GM19240 (cell line): ENCODE measurements at regions not wholly inside any gene's neighbourhood (a gene's known extent, or its start where the extent isn't known, plus 50 kb on each side); places are given as distances from the start of the nearest gene placed in this dataset.
"Not testable (repeated sequence)": the region's sequence is repeated elsewhere in the genome, so short reads cannot be mapped to it uniquely, and the experiment has no call there.

Source experiments
- DNase-seq: peaks from one replicate; pipeline ENCODE4 v3.0.0; 2011; ENCODE audit warnings: low spot score; ENCODE audit not compliant: insufficient read length

DNA sequence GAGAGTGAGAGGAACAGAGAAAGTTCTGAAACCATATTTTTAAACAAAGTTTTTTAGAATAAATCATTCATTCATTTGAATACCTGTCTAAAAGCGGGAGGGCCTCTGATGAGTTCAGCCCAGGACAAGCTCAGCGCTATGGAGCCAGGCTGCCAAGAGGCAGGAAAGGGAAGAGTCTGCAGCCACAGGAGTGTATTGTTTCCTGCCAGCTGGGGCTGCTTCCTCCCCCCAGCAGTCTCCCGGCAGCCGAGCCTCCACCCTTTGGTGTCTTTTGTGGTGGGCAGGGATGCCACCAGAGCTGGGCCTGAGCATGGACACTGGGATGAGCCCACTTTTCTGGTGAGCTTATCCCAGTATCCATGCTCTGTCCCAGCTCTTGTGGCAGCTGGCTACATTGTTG, 199.5 kb upstream of the TPRG1 start:
- DNase-seq = no peak

DNA sequence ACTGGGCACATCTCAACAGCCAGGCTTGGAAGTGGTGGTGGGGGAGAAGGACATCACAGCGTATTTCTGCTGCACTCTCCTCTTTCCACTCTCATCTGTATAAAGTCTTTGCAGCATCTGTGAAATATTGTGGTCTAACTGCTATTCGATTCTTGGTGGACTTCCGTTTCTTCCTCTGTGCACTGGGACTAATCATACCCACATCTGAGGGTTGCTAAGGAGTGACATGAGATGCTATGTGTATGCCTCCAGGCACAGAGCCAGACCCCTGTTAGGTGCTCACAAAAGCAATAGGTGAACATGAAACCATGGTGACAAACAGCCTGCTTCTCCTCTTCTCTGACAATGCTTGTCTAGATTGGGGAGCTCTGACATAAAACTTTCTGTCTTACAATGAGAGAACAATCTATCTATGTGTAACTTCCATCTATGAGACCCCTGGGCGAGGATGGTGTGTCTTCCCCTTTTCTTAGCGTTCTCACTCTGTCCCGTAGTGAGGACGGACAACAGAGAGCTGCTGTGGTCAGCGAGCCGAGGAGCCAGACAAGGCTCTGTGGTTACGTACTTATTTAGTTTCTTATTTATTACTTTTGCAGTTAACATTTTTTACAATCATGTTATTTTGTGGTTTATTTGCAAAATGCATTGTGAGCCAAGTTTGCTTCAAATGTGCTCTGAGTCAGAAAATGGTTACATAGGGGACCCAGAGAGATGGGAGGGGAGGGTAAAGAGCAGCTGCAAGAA, 196.7 kb upstream of the TPRG1 start:
- no peak for DNase-seq

DNA sequence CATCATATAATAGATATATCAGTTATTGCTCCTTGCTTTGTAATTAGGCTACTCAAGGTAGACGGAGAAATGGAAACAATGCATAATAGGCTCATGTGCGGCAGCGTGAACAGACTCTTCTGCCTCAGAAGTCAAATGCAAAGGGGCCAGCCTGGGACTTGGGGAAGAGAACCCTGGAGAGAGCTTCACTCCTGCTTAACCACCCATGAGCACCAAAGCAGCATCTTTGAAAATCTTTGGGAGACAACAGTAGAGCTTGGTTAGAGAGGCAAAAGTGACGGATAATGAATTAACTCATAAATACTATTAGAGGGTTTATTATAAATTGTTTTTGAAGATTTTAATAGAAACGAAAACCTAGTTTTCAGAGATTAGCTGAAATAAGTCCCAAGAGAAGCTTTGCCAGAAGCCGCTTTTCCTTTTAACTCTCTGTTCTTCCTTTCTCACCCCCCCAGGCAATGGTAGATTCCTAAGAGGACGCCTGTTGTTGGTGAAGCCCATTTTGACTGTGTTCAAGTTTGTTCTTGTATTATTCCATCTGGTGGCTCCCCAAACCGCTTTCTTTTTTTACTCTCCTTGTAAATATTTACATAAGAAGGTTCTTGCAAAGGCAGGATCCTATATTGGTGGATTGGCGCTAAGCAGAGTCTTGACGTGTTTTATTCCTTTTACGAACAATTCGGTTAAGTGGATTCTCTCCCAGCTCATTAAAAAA, 196.0 kb upstream of the TPRG1 start:
- DNase-seq = no peak

DNA sequence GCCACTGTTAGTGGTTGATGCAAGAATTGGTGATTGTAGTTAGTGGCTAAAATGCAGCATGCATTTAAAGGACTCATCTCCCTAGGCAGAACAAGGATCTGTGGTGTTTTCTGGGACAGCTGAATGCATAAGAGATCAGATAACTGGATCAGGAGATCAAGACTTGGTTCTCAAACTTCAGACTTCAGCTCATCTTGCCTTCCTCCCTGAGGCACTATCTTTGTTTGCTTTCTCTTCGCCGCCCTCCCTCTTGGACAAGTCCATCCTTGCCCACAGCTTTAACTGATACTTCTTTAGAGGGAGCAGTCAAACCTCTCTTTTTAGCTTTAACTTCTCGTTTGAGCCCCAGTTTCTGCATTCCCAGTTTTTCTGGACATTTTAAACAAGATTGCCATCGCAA, 195.4 kb upstream of the TPRG1 start:
- no peak for DNase-seq

DNA sequence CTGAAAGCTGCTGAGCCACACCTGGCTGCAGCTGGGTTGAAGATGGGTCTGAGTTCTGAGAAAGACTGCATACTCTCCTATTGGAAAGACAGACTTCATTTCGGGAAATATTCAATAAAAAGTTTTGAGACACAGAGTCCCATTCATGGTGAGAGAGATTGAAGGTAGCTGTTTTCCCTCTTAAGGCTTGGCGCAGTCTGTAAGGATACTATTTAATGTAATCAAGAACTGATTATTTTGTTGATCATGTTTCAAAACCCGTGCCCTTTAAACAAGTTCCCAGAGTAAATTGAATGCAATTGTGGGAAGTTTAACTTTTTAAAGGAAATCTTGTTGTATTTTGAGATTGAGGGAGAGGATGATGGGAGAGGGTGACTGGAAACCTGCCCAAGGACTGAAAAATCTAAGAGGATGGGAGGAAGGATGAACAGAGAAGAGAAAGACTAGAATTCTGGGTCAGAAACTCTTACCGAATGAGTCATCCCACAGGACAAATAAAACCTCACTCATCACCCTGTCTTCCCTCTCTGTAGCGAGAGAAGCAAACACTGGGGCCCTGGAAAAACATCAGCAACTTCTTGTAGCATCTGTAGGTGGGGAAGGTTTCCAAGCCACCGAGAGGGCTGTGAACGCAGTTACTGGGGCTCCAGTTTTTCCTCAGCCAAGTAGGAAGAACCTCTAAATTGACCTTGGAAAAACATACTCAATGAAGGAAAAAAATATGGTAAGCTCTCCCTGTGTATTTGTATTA, 193.2 kb upstream of the TPRG1 start:
- DNase-seq = no peak

DNA sequence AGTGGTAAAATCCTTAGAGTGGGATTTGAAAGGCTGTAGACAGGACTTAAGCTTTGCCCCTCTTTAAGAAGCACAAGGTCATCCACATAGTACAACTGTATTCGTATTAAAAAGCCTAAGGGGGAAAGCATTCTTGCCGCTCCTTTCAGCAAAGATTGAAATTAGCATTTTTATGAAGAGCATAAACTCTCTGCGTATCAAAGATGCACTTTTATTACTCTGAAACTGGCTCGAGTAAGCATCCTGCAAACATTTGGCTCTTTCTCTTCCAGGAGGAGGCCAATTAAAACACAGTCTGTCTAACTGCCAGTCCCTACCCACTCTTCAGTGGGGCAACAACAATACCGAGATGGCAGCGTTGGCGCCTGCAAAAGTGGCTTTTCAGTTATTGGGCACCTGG, 192.5 kb upstream of the TPRG1 start:
- DNase-seq = no peak

DNA sequence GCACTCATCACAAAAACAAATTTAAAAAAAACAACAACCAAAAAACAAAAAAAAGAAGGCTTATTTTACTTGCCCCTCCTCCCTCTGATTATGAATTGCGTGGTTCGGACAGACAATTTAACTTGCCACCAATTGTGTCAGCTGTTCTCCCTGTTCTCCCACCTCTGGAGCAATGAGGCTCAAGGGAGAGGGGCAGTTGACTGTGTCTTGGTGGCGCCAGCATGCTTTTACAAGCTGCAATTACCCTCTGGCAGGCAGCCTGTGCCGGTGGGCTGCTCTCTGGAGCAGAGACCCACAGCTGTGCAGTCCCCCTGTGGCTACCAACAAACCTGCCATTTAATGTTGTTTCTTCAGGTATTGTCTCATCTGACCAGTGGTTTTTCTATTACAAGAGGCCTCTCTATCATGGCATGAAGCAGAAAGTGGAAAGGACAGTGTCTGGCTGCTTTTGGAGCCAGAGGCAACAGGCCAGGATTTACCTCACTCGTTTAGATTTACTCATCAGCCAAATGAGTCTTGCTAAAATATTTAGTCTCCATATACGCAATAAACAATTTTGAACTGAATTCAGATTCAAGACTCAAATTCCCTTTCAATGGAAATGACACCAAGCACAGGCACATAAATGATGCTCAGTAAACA, 192.0 kb upstream of the TPRG1 start:
- no peak for DNase-seq

DNA sequence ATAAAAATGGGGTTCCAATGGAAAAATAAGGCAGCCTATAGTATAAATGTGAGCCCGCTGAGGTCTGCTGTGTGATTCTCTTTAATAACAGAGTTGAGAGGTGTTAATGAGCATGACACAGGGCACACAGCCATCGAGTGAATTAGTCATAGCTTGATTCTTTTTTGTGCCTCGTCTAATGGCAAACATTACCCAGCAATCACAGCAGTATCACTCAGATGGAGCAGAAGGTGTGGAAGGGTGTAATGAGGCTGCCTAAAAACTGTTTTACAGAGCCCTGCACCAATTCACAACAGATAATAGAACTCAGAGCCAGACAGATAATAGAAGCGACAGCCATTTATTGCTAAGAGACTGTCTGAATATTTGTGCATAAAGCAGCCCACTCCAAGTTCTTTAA, 178.6 kb upstream of the TPRG1 start:
- no peak for DNase-seq

DNA sequence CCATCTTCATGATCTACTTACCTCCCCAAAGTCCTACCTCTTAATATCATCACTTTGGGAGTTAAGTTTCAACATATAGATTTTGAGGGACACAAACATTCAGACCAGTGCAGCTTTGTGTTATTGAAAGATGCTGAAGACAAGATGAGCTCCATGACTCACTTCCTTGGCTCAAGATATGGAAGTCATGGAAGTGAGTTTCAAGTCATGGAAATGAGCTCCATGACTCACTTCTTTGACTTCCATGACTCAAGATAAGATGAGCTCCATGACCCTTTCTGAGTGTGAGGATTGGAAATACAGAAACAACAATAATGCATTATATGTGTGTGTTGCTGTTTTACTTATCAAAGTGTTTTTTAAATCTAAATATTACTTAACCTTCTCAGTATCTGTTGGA, 170.2 kb upstream of the TPRG1 start:
- DNase-seq = no peak

DNA sequence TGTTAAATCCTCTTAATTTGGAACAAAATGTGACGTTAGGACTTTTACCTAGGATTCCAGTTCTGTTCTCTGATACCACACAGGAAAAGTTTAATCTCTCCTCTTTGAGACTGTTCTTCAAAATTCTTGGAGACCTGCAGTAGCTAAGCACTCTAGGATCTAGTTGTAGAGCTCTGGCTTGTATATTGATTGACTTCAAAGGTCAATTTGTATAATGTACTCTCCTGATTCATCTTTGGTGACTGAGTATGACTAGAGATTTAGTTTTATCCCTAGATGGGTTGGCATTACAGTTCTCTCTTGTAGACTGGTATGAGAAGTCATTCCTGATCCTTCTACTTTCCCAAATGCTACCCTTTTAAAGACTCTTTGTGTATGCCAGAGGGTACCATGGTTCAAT, 168.4 kb upstream of the TPRG1 start:
- no peak for DNase-seq

DNA sequence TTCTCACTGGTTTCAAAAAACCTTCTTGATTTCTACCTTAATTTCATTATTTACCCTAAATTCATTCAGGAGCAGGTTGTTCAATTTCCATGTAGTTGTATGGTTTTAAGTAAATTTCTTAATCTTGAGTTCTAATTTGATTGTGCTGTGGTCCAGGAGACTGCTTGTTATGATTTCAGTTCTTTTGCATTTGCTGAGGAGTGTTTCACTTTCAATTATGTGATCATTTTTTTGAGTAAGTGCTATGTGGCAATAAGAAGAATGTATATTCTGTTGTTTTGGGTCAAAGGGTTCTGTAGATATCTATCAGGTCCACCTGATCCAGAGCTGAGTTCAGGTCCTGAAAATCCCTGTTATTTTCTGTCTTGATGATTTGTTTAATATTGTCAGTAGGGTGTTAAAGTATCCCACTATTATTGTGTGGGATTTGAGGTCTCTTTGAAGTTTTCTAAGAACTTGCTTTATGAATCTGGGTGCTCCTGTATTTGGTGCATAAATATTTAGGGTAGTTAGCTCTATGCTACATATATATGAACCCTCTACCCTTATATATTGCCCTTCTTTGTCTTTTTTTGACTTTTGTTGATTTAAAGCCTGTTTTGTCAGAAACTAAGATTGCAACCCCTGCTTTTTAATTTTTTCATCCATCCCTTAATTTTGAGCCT, 158.4 kb upstream of the TPRG1 start:
- DNase-seq = no peak

DNA sequence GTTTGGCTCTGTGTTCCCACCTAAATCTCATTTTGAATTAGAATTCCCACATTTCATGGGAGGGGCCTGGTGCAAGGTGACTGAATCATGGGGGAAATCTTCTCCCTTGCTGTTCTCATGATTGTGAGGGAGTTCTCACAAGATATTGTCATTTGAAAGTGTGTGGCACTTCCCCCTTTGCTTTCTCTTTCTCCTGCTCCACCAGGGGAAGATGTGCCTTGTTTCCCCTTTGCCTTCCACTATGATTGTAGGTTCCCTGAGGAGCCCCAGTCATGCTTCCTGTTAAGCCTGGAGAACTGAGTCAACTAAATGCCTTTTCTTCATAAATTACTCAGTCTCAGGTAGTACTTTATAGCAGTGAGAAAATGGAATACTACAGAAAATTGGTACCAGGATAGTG, 157.2 kb upstream of the TPRG1 start:
- no peak for DNase-seq

DNA sequence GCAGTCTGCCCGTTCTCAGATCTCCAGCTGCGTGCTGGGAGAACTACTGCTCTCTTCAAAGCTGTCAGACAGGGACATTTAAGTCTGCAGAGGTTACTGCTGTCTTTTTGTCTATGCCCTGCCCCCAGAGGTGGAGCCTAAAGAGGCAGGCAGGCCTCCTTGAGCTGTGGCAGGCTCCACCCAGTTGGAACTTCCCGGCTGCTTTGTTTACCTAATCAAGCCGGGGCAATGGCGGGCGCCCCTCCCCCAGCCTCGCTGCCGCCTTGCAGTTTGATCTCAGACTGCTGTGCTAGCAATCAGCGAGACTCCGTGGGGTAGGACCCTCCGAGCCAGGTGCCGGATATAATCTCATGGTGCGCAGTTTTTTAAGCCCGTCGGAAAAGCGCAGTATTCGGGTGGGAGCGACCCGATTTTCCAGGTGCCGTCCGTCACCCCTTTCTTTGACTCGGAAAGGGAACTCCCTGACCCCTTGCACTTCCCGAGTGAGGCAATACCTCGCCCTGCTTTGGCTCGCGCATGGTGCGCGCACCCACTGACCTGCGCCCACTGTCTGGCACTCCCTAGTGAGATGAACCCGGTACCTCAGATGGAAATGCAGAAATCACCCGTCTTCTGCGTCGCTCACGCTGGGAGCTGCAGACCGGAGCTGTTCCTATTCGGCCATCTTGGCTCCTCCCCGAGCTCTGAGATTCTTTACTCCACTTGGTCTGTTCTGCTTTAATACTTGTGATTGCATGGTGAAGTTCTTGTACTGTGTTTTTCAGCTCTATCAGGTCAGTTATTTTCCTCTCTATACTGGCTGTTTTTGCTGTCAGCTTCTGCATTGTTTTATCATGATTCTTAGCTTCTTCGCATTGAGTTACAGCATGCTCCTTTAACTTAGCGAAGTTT, 148.9 kb upstream of the TPRG1 start:
- DNase-seq = not testable (repeated sequence)

DNA sequence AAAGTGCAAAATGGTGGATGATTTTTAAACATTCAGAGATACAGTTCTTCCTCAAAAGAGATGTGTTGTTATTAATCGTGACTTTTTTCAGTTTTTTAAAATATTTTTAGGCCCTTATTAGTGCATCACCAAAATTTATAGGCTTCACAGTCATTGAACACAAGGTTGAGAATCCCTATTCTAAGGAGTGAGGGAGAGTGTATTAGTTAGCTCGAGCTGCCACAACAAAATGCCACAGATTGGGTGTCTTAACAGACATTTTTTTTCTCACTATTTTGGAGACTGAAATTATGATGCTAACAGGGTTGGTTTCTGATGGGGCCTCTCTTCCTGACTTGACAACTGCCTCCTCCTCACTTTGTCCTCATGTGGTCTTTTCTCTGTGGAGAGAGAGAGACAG, 145.9 kb upstream of the TPRG1 start:
- no peak for DNase-seq

DNA sequence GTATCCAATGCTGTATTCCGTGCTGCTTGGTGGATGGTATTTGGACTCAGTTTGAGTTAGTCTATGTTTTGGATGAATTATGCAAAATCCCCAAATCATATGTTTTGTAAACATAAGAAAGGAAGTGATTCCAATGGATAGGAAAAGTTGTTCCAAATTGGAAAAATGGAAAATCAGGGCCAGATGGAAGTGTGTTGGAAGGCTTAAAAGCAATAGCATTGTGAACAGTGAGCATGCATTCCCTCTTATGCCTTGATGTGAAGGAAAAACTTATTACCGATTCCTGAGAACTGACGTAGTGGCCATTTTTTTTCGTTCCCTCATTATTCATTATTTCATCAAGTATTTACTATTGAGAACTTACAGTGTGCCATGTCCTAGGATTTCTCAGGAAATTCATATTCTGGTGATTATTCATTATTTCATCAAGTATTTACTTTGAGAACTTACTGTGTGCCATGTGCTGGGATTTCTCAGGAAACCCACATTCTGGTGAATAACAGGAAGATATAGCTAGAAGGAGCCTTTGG, 144.1 kb upstream of the TPRG1 start:
- DNase-seq = no peak

DNA sequence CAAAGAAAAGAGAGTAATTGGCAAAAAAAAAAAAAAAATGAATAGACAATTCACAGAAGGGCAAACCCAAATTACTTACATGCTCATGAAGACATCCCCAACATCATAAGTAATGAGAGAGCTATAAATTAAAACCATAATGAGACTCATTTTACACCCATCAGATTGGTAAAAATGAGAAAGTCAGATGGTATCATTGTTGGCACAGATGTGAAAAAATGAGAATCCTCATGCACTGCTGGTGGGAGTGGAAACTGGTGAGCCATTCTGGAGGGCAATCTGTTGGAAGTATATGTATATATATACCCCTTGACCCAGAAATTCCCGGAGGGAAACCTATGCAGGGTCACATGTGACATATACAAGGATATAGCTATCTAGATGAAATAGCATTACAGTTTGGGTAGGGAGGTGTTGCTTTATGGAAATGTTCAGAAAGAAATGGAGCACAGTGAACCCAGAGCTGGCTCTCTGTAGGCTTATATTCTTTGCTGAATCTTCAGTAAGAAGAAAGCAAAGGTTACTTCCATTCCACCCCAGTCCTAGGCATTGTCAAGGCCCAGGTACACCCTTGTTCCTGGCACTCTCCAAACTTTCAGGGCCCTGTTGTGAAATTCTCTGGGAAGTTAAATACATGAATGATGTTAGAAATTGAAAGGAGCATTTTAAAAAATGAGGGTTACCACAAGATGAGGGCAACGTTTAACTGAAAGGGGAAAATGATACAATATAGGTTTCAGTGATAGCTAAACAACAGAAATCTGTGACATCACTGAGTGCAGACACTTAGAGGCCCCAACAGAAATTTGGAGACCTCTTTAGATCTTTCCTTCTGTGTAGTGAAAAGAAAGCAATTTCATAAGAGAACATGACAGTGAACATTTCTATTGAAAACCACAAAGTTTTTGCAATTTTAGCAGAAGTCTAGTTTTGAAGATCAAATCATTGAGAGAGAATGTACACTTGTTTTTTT, 132.7 kb upstream of the TPRG1 start:
- no peak for DNase-seq

DNA sequence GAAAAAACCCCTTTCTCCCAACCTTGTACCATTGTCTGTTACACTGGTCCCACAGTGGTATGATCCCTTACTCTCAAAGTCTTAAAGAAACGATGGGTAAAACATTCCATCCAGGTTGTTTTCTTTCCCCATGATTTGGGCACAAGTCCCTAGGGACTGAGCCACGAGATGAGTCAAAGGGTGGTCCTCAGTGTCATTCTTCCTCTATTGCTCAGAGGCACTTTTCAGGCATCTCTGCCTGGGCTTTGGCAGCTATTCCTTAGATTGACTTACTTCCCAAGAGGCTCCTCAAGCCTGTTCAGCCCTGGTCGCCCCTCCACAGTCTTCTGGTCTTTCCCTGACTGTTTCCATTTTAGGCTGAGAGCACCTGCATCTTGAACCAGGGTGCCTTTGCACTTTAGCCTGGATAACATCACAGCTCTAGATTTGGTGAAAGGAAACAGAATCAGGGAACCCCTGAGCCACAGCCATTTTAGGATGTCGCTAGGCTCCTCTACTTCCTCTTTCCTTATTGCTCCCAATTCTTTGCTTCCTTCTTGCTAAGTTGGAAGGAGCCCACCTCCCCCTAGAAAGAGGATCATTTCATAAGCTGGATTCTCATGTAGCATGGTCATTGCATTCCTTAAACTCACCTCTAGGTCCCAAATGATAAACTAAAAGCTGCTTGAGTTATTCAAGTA, 131.0 kb upstream of the TPRG1 start:
- no peak for DNase-seq

DNA sequence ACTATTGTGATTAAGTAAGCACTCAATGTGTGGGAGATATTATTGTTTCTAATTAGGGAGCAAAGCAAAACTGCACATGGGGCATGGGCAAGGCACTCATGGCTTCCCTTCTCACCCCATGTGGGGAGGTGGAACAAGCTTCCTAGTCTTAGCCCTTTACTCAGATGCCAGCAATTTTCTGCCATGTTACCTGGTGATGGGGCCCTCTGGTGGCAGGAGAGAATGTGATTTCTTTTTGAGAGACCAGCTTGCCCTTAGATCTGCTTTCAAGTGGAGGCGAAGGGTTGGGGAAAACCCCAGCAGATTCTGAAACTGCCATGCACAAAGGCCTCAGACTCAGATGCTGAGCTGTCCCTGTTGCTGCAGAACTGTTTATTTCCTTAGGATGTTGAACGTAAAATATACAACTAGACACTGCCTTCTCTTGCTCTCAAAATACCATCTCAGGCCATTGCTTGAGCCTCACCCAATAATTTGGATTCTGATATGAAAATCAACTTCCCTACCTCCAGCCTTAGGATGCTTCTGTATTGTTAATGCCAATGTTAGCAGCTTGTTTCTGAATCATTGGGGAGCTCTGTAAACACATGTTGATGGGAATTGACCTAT, 130.2 kb upstream of the TPRG1 start:
- DNase-seq = peak; percentile 55
